Esophagus muscularis mucosa (tissue), 4 donors: ENCODE measurements at regions not wholly inside any gene's neighbourhood (a gene's known extent, or its start where the extent isn't known, plus 50 kb on each side); places are given as distances from the start of the nearest gene placed in this dataset.
"Not testable (repeated sequence)": the region's sequence is repeated elsewhere in the genome, so short reads cannot be mapped to it uniquely, and the experiment has no call there.

Experiments
- DNase-seq: peaks from one replicate; pipeline ENCODE4 v3.0.0-alpha.2; 2017; ENCODE audit errors: extremely low spot score
- H3K27ac ChIP-seq, 4 donors: fragments of 200-600 bp; sonication (generic); replicated peaks in 1 of 4; 1 replicate in 3 of 4; 2 replicates in 1 of 4; pipeline ENCODE4 v1.5.1; 2016 to 2019; ENCODE audit warnings: mild to moderate bottlenecking in 1 of 4
- H3K27me3 ChIP-seq, 4 donors: fragments of 200-600 bp; sonication (generic); one replicate each; pipeline versions ENCODE4 v1.5.1 to v1.6.0; 2016 to 2019
- H3K36me3 ChIP-seq, 4 donors: fragments of 200-600 bp; sonication (generic); one replicate each; pipeline ENCODE4 v1.5.1; 2016 to 2019
- H3K4me1 ChIP-seq, 4 donors: fragments of 200-600 bp; sonication (generic); one replicate each; pipeline ENCODE4 v1.5.1; 2016 to 2019
- H3K4me3 ChIP-seq, 4 donors: fragments of 200-600 bp; sonication (generic); 1 replicate in 2 of 4; 2 replicates in 2 of 4; pipeline ENCODE4 v1.5.1; 2016 to 2019; ENCODE audit warnings: mild to moderate bottlenecking in 4 of 4, moderate library complexity in 1 of 4
- H3K9me3 ChIP-seq, 4 donors: fragments of 200-600 bp; sonication (generic); 1 replicate in 3 of 4; 2 replicates in 1 of 4; pipeline ENCODE4 v1.5.1; 2016 to 2019
- CTCF ChIP-seq, 3 experiments: fragments of 200-600 bp in 2 of 3; fragments of 450-650 bp in 1 of 3; sonication (generic) in 2 of 3; IDR thresholded peaks; one replicate each; pipeline ENCODE4 v1.5.1; 2017 to 2019; ENCODE audit warnings: antibody characterized with exemption in 3 of 3, mild to moderate bottlenecking in 2 of 3, moderate library complexity in 1 of 3
- EP300 ChIP-seq: sonication (generic); formaldehyde crosslinking; IDR thresholded peaks from one replicate; pipeline ENCODE4 v1.6.1; 2017; ENCODE audit warnings: antibody characterized with exemption
- POLR2A ChIP-seq: fragments of 450-650 bp; IDR thresholded peaks from one replicate; pipeline ENCODE4 v1.6.1; 2017; ENCODE audit warnings: antibody characterized with exemption, moderate library complexity, mild to moderate bottlenecking, low read depth
- POLR2AphosphoS5 ChIP-seq, 2 donors: sonication (generic); formaldehyde crosslinking; IDR thresholded peaks; one replicate each; pipeline ENCODE4 v1.6.1; 2017; ENCODE audit warnings: antibody characterized with exemption in 2 of 2
- WGBS: methylation state at CpG from one replicate; pipeline ENCODE4 v1.1.5; 2018; 5-methylcytosine and 5-hydroxymethylcytosine counted together
- intact Hi-C: fragments of 100-400 bp; cut with DNase I; formaldehyde crosslinking; loops from one replicate; pipeline ENCODE4 v1.15.1; 2023

- DNase-seq: no peak
- intact Hi-C loops: no loop called here
- TF ChIP-seq POLR2A: no peak
- TF ChIP-seq EP300: no peak
- TF ChIP-seq CTCF (IDR thresholded peaks at IDR 0.05): no peak
- no peak for TF ChIP-seq POLR2AphosphoS5 (IDR thresholded peaks at IDR 0.05)
- Histone ChIP-seq H3K9me3 (no peaks in the 10 kb centered on the region), H3K4me3 (no peak overlapping the region), H3K27ac (no peak overlapping the region), H3K27me3 (no peaks in the 10 kb centered on the region), H3K4me1 (no peaks in the 10 kb centered on the region), H3K36me3 (no peaks in the 10 kb centered on the region)
- WGBS: 53% methylated on average over 3 of the region's 3 CpGs
Observed at GRCh38 chr11:97570636-97571035, 1180.8 kb downstream of the JRKL start.

GRCh38 chr11:97573771-97574170, 1184.0 kb downstream of the JRKL start:
- intact Hi-C loops: not testable (repeated sequence)

GRCh38 chr11:97574976-97575665, 1185.3 kb downstream of the JRKL start:
- 89% methylated on average over 3 of the region's 3 CpGs for WGBS
- DNase-seq: no peak
- Histone ChIP-seq H3K4me1 (no peaks in the 10 kb centered on the region), H3K27me3 (no peaks in the 10 kb centered on the region), H3K36me3 (no peaks in the 10 kb centered on the region), H3K27ac (no peak overlapping the region), H3K9me3 (no peaks in the 10 kb centered on the region), H3K4me3 (no peak overlapping the region)
- intact Hi-C loops: no loop called here
- no peak for TF ChIP-seq POLR2A
- no peak for TF ChIP-seq EP300

More at GRCh38 chr11:97573771-97574170, 1184.0 kb downstream of the JRKL start:
- H3K36me3 ChIP-seq, H3K4me3 ChIP-seq, H3K27me3 ChIP-seq, DNase-seq, H3K27ac ChIP-seq, H3K4me1 ChIP-seq, H3K9me3 ChIP-seq: not testable (repeated sequence)
- WGBS: 91% methylated on average over 6 of the region's 6 CpGs

- Histone ChIP-seq H3K4me1 (no peaks in the 10 kb centered on the region), H3K36me3 (no peaks in the 10 kb centered on the region), H3K27me3 (no peaks in the 10 kb centered on the region), H3K4me3 (no peak overlapping the region), H3K27ac (no peak overlapping the region), H3K9me3 (peaks cover 0 to 27% (median 10%) of the 10 kb centered on the region in 4 donors)
- 89% methylated on average over 3 of the region's 3 CpGs for WGBS
- TF ChIP-seq POLR2AphosphoS5 (IDR thresholded peaks at IDR 0.05) (no peak), EP300 (no peak), CTCF (IDR thresholded peaks at IDR 0.05) (no peak), POLR2A (no peak)
- intact Hi-C loops: no loop called here
- DNase-seq: no peak
Observed at GRCh38 chr11:97607291-97608000, 1217.6 kb downstream of the JRKL start.

- Histone ChIP-seq H3K36me3 (no peaks in the 10 kb centered on the region), H3K4me3 (no peak overlapping the region), H3K4me1 (no peaks in the 10 kb centered on the region), H3K27ac (no peak overlapping the region), H3K27me3 (no peaks in the 10 kb centered on the region), H3K9me3 (peaks cover 0 to 27% (median 10%) of the 10 kb centered on the region in 4 donors)
- intact Hi-C loops: no loop called here
- 94% methylated on average over 3 of the region's 4 CpGs for WGBS
- no peak for TF ChIP-seq EP300
- no peak for TF ChIP-seq POLR2AphosphoS5 (IDR thresholded peaks at IDR 0.05)
- no peak for TF ChIP-seq POLR2A
- TF ChIP-seq CTCF (IDR thresholded peaks at IDR 0.05): no peak
- no peak for DNase-seq
Observed at GRCh38 chr11:97610000-97610399, 1220.2 kb downstream of the JRKL start.
